SK-N-SH treated with all-trans-retinoic acid at 6 μM for 48 hours (cell line): ENCODE measurements at regions not wholly inside any gene's neighbourhood (a gene's known extent, or its start where the extent isn't known, plus 50 kb on each side); places are given as distances from the start of the nearest gene placed in this dataset.

Source experiments
- ATAC-seq: fragments of 200-7000 bp; cut with Tn5 transposase; 3 replicates; pipeline ENCODE4 v1.9.1; 2020; ENCODE audit warnings: mild to moderate bottlenecking, moderate library complexity
- ARNTL ChIP-seq: fragments of 450-650 bp; formaldehyde crosslinking; IDR thresholded peaks from 2 replicates; pipeline ENCODE4 v1.5.0; 2020; ENCODE audit warnings: low read depth, mild to moderate bottlenecking, moderate library complexity, borderline replicate concordance
- BACH2 ChIP-seq: fragments of 250-450 bp; sonication (Bioruptor Pico); IDR thresholded peaks from 2 replicates; pipeline ENCODE4 v1.9.0; 2021; ENCODE audit warnings: mild to moderate bottlenecking, borderline replicate concordance
- CSDC2 ChIP-seq: fragments of 250-450 bp; sonication (Bioruptor Pico); IDR thresholded peaks from 2 replicates; pipeline ENCODE4 v1.5.0; 2020; ENCODE audit warnings: mild to moderate bottlenecking, moderate library complexity
- ESRRG ChIP-seq: fragments of 250-450 bp; sonication (Bioruptor Pico); IDR thresholded peaks from 2 replicates; pipeline ENCODE4 v1.6.1; 2021; ENCODE audit warnings: mild to moderate bottlenecking
- ISL1 ChIP-seq: fragments of 250-450 bp; sonication (Bioruptor Pico); IDR thresholded peaks from 2 replicates; pipeline ENCODE4 v2.1.2; 2022; ENCODE audit warnings: mild to moderate bottlenecking, moderate library complexity
- PPARA ChIP-seq: fragments of 250-450 bp; sonication (Bioruptor Pico); IDR thresholded peaks from 2 replicates; pipeline ENCODE4 v1.5.0; 2020; ENCODE audit warnings: mild to moderate bottlenecking, borderline replicate concordance
- RARB ChIP-seq: fragments of 250-450 bp; sonication (Bioruptor Pico); IDR thresholded peaks from 2 replicates; pipeline ENCODE4 v1.8.0; 2021; ENCODE audit warnings: mild to moderate bottlenecking, moderate library complexity
- SNAI2 ChIP-seq: fragments of 250-450 bp; sonication (Bioruptor Pico); IDR thresholded peaks from 2 replicates; pipeline ENCODE4 v1.5.0; 2020; ENCODE audit warnings: mild to moderate bottlenecking, moderate library complexity
- TCF4 ChIP-seq: fragments of 250-450 bp; sonication (Bioruptor Pico); IDR thresholded peaks from 2 replicates; pipeline ENCODE4 v1.8.0; 2021; ENCODE audit warnings: mild to moderate bottlenecking, moderate library complexity, borderline replicate concordance
- TOX ChIP-seq: fragments of 250-450 bp; sonication (Bioruptor Pico); IDR thresholded peaks from 2 replicates; pipeline ENCODE4 v1.8.0; 2021; ENCODE audit warnings: mild to moderate bottlenecking, moderate library complexity, borderline replicate concordance
- ZC3H10 ChIP-seq: fragments of 250-450 bp; sonication (Bioruptor Pico); IDR thresholded peaks from 2 replicates; pipeline ENCODE4 v1.5.1; 2021; ENCODE audit warnings: mild to moderate bottlenecking, moderate library complexity
- ZFP3 ChIP-seq: fragments of 250-450 bp; sonication (Bioruptor Pico); IDR thresholded peaks from 2 replicates; pipeline ENCODE4 v1.5.0; 2020; ENCODE audit warnings: mild to moderate bottlenecking, moderate library complexity
- ZFP30 ChIP-seq: fragments of 450-650 bp; formaldehyde crosslinking; IDR thresholded peaks from 2 replicates; pipeline ENCODE4 v1.5.0; 2022; ENCODE audit warnings: mild to moderate bottlenecking, moderate library complexity
- ZNF565 ChIP-seq: fragments of 450-650 bp; formaldehyde crosslinking; conservative IDR thresholded peaks from 2 replicates; pipeline ENCODE4 v1.5.0; 2020; ENCODE audit warnings: low read depth, mild to moderate bottlenecking, moderate library complexity
- ZNF70 ChIP-seq: fragments of 450-650 bp; formaldehyde crosslinking; IDR thresholded peaks from 2 replicates; pipeline ENCODE4 v1.5.0; 2020; ENCODE audit warnings: mild to moderate bottlenecking, moderate library complexity
- ZNF8 ChIP-seq: fragments of 450-650 bp; formaldehyde crosslinking; IDR thresholded peaks from 2 replicates; pipeline ENCODE4 v1.5.0; 2020; ENCODE audit warnings: mild to moderate bottlenecking, moderate library complexity
- TF ChIP-seq, protein P1 (sequence below): fragments of 250-450 bp; sonication (Bioruptor Pico); IDR thresholded peaks from 2 replicates; pipeline ENCODE4 v1.5.1; 2020; ENCODE audit warnings: low read depth, mild to moderate bottlenecking, moderate library complexity
- TF ChIP-seq, protein P2 (sequence below): fragments of 250-450 bp; sonication (Bioruptor Pico); IDR thresholded peaks from 2 replicates; pipeline ENCODE4 v1.8.0; 2021; ENCODE audit warnings: low read depth, mild to moderate bottlenecking, moderate library complexity, borderline replicate concordance
- TF ChIP-seq, protein P3 (sequence below): fragments of 250-450 bp; sonication (Bioruptor Pico); IDR thresholded peaks from 2 replicates; pipeline ENCODE4 v1.8.0; 2020; ENCODE audit warnings: mild to moderate bottlenecking, moderate library complexity, borderline replicate concordance
- TF ChIP-seq, protein P4 (sequence below): fragments of 250-450 bp; sonication (Bioruptor Pico); IDR thresholded peaks from 2 replicates; pipeline ENCODE4 v1.5.0; 2020; ENCODE audit warnings: mild to moderate bottlenecking, moderate library complexity

DNA sequence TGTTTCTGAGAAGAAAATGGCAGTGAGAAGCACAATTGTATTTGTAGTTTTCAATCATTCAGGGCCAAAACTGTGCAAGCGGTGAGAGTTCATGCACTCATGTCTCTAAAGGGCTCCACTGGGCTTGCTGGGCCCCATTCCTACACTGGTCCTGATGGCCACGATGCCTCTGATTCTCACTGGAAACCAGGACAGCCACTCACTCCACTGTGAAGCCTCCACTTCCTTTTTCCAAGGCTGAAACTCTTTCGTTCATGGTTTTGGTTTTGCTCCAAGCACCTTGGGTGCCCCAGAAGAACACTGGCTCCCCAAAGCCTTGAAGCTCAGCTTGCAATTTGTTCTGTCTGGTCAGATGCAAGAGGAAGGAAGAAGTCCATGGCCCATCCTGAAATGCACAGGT is 390.0 kb upstream of the MKI67 start:
- ATAC-seq, result no peak
- TF ChIP-seq TCF4 (CRISPR knock-in tag) (no peak), ZC3H10 (CRISPR knock-in tag) (no peak), BACH2 (CRISPR knock-in tag) (no peak), TOX (CRISPR knock-in tag) (no peak), ZNF8 (CRISPR knock-in tag) (no peak), ZNF565 (CRISPR knock-in tag) (no peak), ESRRG (CRISPR knock-in tag) (no peak), CSDC2 (CRISPR knock-in tag) (no peak), ARNTL (CRISPR knock-in tag) (no peak), ZFP3 (CRISPR knock-in tag) (no peak)
- TF ChIP-seq, protein P1, sequence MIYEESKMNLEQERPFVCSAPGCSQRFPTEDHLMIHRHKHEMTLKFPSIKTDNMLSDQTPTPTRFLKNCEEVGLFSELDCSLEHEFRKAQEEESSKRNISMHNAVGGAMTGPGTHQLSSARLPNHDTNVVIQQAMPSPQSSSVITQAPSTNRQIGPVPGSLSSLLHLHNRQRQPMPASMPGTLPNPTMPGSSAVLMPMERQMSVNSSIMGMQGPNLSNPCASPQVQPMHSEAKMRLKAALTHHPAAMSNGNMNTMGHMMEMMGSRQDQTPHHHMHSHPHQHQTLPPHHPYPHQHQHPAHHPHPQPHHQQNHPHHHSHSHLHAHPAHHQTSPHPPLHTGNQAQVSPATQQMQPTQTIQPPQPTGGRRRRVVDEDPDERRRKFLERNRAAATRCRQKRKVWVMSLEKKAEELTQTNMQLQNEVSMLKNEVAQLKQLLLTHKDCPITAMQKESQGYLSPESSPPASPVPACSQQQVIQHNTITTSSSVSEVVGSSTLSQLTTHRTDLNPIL (CRISPR knock-in tag), result no peak
- TF ChIP-seq, protein P2, sequence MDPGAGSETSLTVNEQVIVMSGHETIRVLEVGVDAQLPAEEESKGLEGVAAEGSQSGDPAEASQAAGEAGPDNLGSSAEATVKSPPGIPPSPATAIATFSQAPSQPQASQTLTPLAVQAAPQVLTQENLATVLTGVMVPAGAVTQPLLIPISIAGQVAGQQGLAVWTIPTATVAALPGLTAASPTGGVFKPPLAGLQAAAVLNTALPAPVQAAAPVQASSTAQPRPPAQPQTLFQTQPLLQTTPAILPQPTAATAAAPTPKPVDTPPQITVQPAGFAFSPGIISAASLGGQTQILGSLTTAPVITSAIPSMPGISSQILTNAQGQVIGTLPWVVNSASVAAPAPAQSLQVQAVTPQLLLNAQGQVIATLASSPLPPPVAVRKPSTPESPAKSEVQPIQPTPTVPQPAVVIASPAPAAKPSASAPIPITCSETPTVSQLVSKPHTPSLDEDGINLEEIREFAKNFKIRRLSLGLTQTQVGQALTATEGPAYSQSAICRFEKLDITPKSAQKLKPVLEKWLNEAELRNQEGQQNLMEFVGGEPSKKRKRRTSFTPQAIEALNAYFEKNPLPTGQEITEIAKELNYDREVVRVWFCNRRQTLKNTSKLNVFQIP (CRISPR knock-in tag), result no peak
- TF ChIP-seq, protein P3, sequence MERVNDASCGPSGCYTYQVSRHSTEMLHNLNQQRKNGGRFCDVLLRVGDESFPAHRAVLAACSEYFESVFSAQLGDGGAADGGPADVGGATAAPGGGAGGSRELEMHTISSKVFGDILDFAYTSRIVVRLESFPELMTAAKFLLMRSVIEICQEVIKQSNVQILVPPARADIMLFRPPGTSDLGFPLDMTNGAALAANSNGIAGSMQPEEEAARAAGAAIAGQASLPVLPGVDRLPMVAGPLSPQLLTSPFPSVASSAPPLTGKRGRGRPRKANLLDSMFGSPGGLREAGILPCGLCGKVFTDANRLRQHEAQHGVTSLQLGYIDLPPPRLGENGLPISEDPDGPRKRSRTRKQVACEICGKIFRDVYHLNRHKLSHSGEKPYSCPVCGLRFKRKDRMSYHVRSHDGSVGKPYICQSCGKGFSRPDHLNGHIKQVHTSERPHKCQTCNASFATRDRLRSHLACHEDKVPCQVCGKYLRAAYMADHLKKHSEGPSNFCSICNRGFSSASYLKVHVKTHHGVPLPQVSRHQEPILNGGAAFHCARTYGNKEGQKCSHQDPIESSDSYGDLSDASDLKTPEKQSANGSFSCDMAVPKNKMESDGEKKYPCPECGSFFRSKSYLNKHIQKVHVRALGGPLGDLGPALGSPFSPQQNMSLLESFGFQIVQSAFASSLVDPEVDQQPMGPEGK (CRISPR knock-in tag), result no peak

DNA sequence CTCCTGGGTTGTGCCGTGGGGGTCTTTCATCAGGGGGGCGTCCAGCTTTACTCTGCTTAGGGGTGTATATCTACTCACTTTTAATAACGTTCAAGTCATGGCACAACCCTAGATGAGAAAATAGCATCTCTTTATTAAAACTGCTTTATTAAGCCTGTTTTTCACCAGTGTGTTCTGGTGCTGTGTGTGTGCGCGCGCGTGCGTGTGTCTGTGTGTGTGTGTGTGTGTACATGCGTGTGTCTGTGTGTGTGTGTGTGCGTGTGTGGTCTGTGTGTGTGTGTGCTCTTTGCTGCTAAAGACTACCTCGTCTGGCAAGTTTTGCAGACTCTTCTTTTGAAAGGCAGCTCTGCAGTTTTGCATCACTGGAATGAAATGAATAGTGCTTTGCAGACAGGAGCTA is 390.9 kb upstream of the MKI67 start:
- ATAC-seq, result no peak
- TF ChIP-seq RARB (CRISPR knock-in tag) (no peak), ZNF70 (CRISPR knock-in tag) (no peak), TOX (CRISPR knock-in tag) (no peak)
- TF ChIP-seq, protein P3 (CRISPR knock-in tag), result no peak
- TF ChIP-seq, protein P2 (CRISPR knock-in tag), result no peak
- TF ChIP-seq, protein P4, sequence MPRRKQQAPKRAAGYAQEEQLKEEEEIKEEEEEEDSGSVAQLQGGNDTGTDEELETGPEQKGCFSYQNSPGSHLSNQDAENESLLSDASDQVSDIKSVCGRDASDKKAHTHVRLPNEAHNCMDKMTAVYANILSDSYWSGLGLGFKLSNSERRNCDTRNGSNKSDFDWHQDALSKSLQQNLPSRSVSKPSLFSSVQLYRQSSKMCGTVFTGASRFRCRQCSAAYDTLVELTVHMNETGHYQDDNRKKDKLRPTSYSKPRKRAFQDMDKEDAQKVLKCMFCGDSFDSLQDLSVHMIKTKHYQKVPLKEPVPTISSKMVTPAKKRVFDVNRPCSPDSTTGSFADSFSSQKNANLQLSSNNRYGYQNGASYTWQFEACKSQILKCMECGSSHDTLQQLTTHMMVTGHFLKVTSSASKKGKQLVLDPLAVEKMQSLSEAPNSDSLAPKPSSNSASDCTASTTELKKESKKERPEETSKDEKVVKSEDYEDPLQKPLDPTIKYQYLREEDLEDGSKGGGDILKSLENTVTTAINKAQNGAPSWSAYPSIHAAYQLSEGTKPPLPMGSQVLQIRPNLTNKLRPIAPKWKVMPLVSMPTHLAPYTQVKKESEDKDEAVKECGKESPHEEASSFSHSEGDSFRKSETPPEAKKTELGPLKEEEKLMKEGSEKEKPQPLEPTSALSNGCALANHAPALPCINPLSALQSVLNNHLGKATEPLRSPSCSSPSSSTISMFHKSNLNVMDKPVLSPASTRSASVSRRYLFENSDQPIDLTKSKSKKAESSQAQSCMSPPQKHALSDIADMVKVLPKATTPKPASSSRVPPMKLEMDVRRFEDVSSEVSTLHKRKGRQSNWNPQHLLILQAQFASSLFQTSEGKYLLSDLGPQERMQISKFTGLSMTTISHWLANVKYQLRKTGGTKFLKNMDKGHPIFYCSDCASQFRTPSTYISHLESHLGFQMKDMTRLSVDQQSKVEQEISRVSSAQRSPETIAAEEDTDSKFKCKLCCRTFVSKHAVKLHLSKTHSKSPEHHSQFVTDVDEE (CRISPR knock-in tag), result no peak

DNA sequence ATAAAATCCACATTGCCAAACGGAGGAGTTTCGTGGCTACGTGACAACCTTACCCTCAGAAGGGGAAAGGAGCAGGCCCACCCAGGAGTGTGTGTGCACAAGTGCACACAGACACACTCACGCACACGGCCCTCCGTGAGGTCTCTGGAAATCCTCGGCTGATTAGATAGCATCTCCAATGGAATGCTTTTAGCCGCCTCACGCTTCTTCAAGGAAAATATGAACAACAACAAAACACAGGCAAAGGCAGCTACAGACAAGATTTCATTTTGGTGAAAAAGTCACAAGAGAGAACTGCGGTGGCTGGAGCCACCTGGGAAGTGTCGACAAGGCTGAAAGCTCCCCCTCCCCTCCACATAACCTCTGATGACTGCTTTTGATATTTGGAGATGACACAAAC is 391.8 kb upstream of the MKI67 start:
- ATAC-seq, result no peak
- no peak for TF ChIP-seq SNAI2
- TF ChIP-seq RARB (CRISPR knock-in tag), result no peak
- TF ChIP-seq, protein P1 (CRISPR knock-in tag), result no peak
- no peak for TF ChIP-seq ZNF565 (CRISPR knock-in tag)
- no peak for TF ChIP-seq PPARA (CRISPR knock-in tag)
- no peak for TF ChIP-seq TOX (CRISPR knock-in tag)
- TF ChIP-seq CSDC2 (CRISPR knock-in tag), result no peak
- TF ChIP-seq, protein P3 (CRISPR knock-in tag), result no peak
- TF ChIP-seq ZNF70 (CRISPR knock-in tag), result no peak
- no peak for TF ChIP-seq BACH2 (CRISPR knock-in tag)
- TF ChIP-seq ISL1 (CRISPR knock-in tag), result no peak
- TF ChIP-seq ZFP30 (CRISPR knock-in tag), result no peak
- TF ChIP-seq TCF4 (CRISPR knock-in tag), result no peak
